ENCODE measurements at regions not wholly inside any gene's neighbourhood (a gene's known extent, or its start where the extent isn't known, plus 50 kb on each side); places are given as distances from the start of the nearest gene placed in this dataset.

GRCh38 chr21:17118638-17119384 lies 394.0 kb upstream of the CXADR start:
- TF ChIP-seq CTCF (conservative IDR thresholded peaks at IDR 0.05; ENCODE audit: low read depth in 2 of 2) (no peak), JUNB (IDR thresholded peaks at IDR 0.05; ENCODE audit: unreplicated experiment) (no peak), REST (IDR thresholded peaks at IDR 0.05; ENCODE audit: unreplicated experiment) (no peak), EZH2 (IDR thresholded peaks at IDR 0.05; ENCODE audit: low read depth, unreplicated experiment) (no peak), ZNF331 (CRISPR knock-in tag; IDR thresholded peaks at IDR 0.05; ENCODE audit: low read depth) (no peak), EZH2phosphoT487 (IDR thresholded peaks at IDR 0.05; ENCODE audit: unreplicated experiment) (no peak), CREB1 (CRISPR knock-in tag; IDR thresholded peaks at IDR 0.05; ENCODE audit: low read depth) (no peak), POLR2AphosphoS5 (IDR thresholded peaks at IDR 0.05; ENCODE audit: low read depth) (no peak), STAT1 (IDR thresholded peaks at IDR 0.05; ENCODE audit: unreplicated experiment) (no peak), ZNF114 (CRISPR knock-in tag; IDR thresholded peaks at IDR 0.05) (no peak), NANOG (IDR thresholded peaks at IDR 0.05; ENCODE audit: borderline replicate concordance) (no peak), ZNF462 (CRISPR knock-in tag; IDR thresholded peaks at IDR 0.05) (no peak)
- TF ChIP-seq, protein P1, sequence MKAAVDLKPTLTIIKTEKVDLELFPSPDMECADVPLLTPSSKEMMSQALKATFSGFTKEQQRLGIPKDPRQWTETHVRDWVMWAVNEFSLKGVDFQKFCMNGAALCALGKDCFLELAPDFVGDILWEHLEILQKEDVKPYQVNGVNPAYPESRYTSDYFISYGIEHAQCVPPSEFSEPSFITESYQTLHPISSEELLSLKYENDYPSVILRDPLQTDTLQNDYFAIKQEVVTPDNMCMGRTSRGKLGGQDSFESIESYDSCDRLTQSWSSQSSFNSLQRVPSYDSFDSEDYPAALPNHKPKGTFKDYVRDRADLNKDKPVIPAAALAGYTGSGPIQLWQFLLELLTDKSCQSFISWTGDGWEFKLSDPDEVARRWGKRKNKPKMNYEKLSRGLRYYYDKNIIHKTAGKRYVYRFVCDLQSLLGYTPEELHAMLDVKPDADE (IDR thresholded peaks at IDR 0.05) = no peak

Data from GM23338 (cell line).